ENCODE measurements at regions not wholly inside any gene's neighbourhood (a gene's known extent, or its start where the extent isn't known, plus 50 kb on each side); places are given as distances from the start of the nearest gene placed in this dataset.

GRCh38 chrX:39750848-39751247, 346.9 kb downstream of the BCOR start:
- Mint-ChIP-seq H3K4me1 (peaks cover 4 to 8% of the 10 kb centered on the region in 2 experiments; a peak in 3 of 4 replicates), H3K27ac (no peak overlapping the region), H3K9me3 (peaks cover 53 to 68% of the 10 kb centered on the region in 2 experiments), H3K36me3 (ENCODE audit: insufficient read depth in 1 of 3, low read depth in 3 of 3) (peaks cover 4 to 5% (median 5%) of the 10 kb centered on the region in 3 experiments; a peak in 5 of 7 replicates), H3K27me3 (ENCODE audit: low read depth) (peaks cover 2% of the 10 kb centered on the region), H3K4me3 (no peak overlapping the region)
- Histone ChIP-seq H2BK5ac (ENCODE audit: insufficient read length, low read length) (no peak overlapping the region), H3T11ph (ENCODE audit: low read length) (no peak overlapping the region), H4K5ac (ENCODE audit: insufficient read length, low read depth, low read length) (no peak overlapping the region), H4K91ac (ENCODE audit: insufficient read length, low read depth, low read length) (no peak overlapping the region), H3K56ac (ENCODE audit: insufficient read length, low read depth, low read length) (no peak overlapping the region), H3K9me3 (ENCODE audit: control insufficient read depth, low read depth, low read length) (no peaks in the 10 kb centered on the region), H4K8ac (replicated peaks; ENCODE audit: insufficient read length, low read depth, low read length) (no peak overlapping the region), H2BK12ac (ENCODE audit: insufficient read length, low read depth, low read length) (no peak overlapping the region), H3K9ac (ENCODE audit: extremely low read depth, insufficient read length, low read length) (no peak overlapping the region), H2BK15ac (ENCODE audit: low read depth, low read length) (no peak overlapping the region), H3K4me1 (ENCODE audit: insufficient read depth, low read length) (no peaks in the 10 kb centered on the region; the same call in 1 of the 2 replicates), H3K4ac (ENCODE audit: low read depth, low read length) (no peak overlapping the region), H3K23ac (ENCODE audit: insufficient read length, low read depth, low read length) (no peak overlapping the region), H3K23me2 (ENCODE audit: insufficient read length, low read depth, low read length, poor library complexity, severe bottlenecking) (no peaks in the 10 kb centered on the region), H2AK5ac (ENCODE audit: insufficient read length, low read length) (no peak overlapping the region), H3K79me1 (ENCODE audit: insufficient read depth, low read depth, low read length, poor library complexity, severe bottlenecking) (no peaks in the 10 kb centered on the region), H3K18ac (ENCODE audit: insufficient read length, low read depth, low read length) (no peak overlapping the region), H3K79me2 (ENCODE audit: insufficient read depth, low read length) (no peaks in the 10 kb centered on the region), H4K20me1 (ENCODE audit: control insufficient read depth, insufficient read depth, insufficient read length) (no peaks in the 10 kb centered on the region), H2BK120ac (ENCODE audit: low read depth, low read length, poor library complexity, severe bottlenecking) (no peak overlapping the region), H3K4me2 (ENCODE audit: insufficient read depth, insufficient read length, low read length) (no peak overlapping the region), H2BK20ac (ENCODE audit: low read depth, low read length, poor library complexity, severe bottlenecking) (no peak overlapping the region), H3K14ac (ENCODE audit: insufficient read depth, low read length) (no peak overlapping the region), H3K27ac (ENCODE audit: insufficient read length, low read depth, low read length) (no peak overlapping the region), H2AFZ (ENCODE audit: low read length) (no peak overlapping the region), H3K27me3 (ENCODE audit: insufficient read depth, low read length) (no peaks in the 10 kb centered on the region)
- WGBS (ENCODE audit: extremely low coverage, insufficient read length, low lambda C conversion rate): no CpG with 5 or more reads among the region's 6 CpGs
- TF ChIP-seq, protein P1, sequence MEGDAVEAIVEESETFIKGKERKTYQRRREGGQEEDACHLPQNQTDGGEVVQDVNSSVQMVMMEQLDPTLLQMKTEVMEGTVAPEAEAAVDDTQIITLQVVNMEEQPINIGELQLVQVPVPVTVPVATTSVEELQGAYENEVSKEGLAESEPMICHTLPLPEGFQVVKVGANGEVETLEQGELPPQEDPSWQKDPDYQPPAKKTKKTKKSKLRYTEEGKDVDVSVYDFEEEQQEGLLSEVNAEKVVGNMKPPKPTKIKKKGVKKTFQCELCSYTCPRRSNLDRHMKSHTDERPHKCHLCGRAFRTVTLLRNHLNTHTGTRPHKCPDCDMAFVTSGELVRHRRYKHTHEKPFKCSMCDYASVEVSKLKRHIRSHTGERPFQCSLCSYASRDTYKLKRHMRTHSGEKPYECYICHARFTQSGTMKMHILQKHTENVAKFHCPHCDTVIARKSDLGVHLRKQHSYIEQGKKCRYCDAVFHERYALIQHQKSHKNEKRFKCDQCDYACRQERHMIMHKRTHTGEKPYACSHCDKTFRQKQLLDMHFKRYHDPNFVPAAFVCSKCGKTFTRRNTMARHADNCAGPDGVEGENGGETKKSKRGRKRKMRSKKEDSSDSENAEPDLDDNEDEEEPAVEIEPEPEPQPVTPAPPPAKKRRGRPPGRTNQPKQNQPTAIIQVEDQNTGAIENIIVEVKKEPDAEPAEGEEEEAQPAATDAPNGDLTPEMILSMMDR (conservative IDR thresholded peaks at IDR 0.05): no peak
- DNase-seq: no peak

Data from H9 (cell line).